GM19043 (cell line): ENCODE measurements at regions not wholly inside any gene's neighbourhood (a gene's known extent, or its start where the extent isn't known, plus 50 kb on each side); places are given as distances from the start of the nearest gene placed in this dataset.

Experiments used
- ATAC-seq: cut with Tn5 transposase; IDR thresholded peaks from one replicate; pipeline ENCODE4 v1.9.1; 2021; ENCODE audit warnings: low read depth; ENCODE audit not compliant: unreplicated experiment

DNA sequence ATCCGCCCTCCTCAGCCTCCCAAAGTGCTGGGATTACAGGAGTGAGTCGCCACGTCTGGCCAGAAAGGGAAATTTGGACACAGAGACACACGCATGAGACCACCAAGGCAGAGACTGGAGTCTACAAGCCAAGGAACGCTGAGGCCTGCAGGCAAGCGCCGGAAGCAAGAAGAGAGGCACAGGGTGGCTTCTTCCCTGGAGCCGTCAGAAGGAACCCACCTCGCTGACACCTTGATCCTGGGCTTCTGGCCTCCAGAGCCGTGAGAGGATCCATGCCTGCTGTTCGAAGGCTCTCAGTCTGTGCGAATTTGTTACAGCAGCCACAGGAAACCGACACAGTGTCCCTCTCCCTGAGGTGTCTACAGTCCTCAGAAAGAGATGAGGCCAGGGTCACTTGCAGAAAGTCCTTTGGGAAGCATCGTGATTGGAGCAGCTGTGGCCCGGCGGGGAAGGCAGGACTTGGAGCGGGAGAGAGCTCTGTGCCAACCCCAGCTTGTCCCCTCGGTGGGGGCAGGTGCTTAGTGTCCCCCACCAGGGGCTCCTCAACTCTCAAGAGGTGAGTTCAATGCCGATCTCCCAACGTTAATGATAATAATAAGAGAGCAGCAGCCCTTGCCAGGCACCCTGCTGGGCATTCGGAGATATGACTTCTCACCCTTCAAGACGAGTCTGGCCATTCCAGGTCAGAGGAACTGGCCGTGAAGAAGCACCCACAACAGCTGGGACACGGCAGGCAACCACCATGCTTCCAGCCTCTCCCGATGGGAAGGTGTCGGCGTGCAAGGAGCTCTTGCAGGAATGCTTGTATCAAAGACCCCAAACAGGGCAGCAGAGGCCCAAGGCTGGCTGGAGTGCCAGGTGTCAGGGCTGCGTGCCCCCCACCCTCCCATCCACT lies 68.4 kb upstream of the TNRC6C start:
- ATAC-seq: no peak

DNA sequence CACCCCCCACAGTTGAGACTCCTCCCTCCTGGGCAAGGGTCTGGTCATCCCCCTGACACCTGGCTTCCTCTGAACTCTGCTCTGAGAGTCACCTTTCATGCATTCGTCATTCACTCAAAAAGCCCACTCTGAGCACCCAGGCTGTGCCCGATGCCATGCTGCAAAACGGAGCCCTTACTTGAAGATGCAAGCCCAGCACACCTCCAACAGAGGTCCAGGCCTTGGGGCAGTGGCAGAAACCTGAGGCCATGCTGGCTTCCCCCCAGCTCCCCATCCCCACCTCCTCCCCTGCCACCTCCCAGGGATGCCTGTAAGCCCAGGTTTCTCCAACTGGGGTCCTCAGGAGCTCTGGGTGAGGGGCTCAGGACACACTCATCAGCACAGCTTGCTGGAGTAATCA lies 67.7 kb upstream of the TNRC6C start:
- ATAC-seq: no peak

- ATAC-seq: no peak
These were observed 66.9 kb upstream of the TNRC6C start for GRCh38 chr17:77891602-77892001.

GRCh38 chr17:77892031-77892430 lies 66.5 kb upstream of the TNRC6C start:
- no peak for ATAC-seq

- ATAC-seq: no peak
These were observed 65.9 kb upstream of the TNRC6C start for GRCh38 chr17:77892469-77893143.

- no peak for ATAC-seq
These were observed 65.1 kb upstream of the TNRC6C start for GRCh38 chr17:77893144-77894044.

DNA sequence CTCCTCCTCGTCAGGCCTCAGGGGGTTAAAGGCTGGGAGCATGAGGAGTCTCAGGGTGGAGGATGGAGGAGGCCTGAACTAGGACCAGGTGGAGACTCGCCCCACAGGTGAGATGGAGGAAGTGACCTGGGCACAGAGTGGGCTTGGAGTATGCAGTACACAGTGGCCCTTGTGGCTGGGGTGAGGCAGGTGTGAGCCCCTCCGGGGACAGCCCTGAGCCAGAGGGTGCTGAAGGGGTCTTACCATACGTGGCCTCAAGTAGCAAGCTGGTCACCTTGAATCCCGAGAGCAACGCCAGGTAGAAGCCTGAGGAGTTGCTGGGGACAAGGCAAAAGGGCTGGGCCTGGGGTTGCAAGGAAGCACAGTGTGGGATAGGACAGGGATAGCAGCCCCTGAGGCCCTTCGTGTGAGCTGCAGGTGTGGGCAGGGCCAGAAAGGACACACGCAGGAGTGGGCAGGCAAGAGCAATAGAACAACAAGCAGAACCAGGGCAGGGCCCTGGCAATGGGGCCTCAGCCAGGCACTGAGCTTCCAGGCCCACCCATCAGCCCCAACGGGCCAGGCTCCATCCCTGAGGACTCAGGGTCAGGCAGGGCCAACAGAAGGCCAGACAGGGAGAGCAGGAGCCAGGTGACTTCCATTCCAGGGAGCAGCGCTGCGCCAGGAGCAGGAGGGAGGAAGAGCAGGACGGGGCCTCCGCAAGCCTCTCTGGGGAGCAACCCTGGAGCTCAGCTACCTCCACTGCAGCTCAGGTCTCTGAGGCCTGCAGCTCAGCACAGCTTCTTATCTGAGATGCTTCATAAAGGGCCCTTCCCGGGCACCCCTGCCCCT lies 64.2 kb upstream of the TNRC6C start:
- ATAC-seq: no peak

DNA sequence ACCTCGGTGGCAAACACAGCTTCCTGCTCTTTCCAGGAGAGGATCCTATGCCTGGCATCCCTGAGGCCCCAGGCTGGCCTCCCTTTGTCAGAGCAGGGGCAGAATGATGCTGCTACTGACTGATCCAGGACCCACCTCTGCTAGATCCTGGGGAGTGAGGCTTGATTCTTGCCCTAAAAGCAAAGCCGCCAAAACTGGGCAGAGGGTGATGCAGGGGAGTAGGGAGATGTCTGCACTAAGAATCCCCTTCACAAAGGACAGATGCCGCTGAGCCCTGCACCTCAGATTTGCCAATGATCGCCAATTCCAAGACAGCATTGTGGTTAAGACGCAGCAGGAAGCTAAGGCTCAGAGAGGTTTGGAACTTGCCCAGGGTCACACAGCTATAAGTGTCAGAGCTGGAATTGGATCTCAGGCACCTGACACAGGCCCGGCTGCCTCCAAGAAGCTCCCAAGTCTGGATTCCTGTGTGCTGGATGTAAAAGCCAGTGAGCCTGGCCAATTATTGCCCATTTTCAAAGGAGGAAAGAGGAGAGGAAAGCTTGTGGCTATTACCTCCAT lies 60.7 kb upstream of the TNRC6C start:
- no peak for ATAC-seq

DNA sequence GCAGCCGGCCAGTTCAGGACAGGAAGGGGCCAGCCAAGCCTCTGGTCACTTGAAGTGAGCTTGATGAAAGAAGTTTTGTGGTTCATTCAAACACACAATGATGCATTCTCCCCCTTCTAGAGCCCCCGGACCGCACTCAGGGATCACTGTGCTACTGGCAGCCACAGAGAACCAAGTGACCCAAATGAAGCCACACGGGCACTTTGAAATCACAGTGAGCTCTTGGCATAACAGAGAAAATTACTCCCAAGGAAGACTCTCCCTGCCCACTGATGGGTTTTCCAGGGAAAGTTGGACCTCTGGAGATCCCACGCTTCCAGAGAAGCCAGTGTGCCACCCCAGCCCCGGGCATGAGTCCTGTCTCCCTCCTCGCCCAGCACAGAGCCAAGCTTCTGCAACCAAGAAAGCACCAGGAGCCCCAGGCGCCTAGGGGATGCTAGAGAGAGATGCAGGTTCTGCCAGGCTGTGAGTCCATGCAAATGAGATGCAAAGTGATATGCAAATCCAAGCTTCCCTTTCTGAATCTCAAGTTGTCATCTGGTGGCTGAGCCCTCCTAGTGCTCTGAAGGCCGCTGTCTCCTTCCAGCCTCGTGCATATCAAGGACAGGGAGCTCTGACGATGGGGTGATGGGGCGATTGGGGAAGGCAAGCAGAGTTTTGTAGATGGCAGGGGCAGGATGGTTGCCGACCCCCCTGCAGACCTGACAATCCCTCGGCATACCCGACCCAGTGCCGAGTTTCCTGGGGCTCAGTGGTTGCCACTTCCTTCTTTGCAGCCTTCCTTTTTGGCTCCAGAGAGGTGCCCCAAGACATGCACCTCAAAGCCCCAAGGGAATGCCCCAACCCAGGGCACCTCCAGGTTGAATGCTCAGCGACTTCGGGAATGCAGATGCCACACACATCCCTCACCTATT lies 59.7 kb upstream of the TNRC6C start:
- ATAC-seq: no peak

- no peak for ATAC-seq
These were observed 59.0 kb upstream of the TNRC6C start for GRCh38 chr17:77899498-77899897.

DNA sequence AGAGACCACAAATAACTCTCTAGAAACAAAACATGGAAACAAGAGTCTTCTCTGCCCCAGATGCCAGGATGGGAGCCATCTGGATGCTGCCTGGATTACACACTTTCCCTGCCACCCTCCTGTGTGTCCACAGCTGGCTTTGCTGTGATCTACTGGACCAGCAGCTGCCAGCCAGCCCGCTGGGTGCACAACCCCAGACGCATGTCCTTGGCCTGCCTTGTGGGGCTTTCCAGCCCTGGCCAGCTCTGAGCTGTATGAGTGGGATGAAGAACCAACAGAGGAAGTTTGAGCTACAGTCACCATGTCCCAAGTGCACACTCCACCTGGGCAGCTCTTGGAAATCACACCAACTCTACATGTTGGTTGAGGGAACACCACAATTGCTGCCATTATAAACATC lies 57.0 kb upstream of the TNRC6C start:
- ATAC-seq: no peak

- ATAC-seq: no peak
These were observed 53.2 kb upstream of the TNRC6C start for GRCh38 chr17:77905266-77905665.

DNA sequence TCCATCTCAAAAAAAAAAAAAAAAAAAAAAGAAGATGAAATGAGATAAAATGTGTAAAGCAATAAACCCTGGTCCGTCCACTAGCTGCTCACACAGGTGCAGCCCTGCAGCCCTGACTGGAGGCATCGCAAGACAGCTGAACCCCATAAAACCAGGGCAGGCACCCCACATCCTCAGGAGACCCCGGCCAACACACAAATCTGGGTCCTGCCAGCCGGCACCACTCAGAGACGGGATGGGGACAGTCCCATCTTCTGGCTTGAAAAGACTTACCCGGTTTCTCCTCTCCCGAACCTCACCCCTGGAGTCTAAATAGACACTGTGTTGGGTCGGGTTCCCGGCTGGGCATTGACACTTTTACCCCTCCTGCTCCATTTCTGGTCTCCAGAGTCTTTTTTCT lies 52.7 kb upstream of the TNRC6C start:
- no peak for ATAC-seq

- no peak for ATAC-seq
These were observed 52.1 kb upstream of the TNRC6C start for GRCh38 chr17:77906377-77906871.

DNA sequence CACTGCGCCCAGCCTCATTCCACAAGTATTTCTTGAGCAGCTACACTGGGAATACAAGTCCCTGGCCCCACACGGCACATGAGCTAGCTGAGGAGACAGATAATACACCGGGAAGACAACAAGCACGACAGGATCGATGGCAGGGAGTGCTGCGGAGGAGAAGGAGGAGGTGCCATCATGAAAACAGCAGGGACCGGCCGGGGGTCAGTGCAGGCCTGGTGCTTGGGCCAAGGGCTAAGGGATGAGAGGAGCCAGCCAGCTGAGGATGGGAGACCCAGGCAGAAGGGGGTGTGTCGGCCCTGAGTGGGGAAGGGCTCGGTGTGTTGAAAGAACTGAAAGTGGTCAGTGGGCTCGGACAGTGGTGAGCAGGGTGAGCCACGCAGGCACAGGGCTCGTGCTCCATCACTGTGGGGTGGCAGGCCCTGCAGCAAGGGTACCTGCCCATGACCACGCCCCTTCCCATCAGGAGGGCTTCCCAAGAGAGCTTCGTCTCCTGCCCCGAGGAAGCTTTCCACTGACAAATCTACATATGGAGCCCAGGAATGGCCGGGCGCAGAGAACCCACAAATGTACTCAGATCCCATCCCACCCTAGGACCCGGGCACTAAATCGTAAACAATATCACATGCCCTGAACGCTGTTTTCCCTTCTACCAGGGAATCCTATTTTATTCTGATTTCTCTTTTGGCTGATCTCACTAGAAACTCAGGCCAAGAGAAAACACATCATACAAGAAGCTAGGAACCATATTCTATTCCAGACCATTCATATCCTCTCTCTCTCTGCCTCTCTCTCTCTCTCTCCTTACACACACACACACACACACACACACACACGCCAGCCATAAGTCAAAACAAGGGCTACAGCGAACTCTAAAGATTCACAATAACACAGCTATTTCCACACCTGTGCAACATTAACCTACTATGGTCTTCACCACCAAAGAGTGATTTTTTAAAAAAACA lies 50.7 kb upstream of the TNRC6C start:
- no peak for ATAC-seq

GRCh38 chr17:77908501-77908900 lies 50.0 kb upstream of the TNRC6C start:
- ATAC-seq: no peak
